ENCODE measurements at regions not wholly inside any gene's neighbourhood (a gene's known extent, or its start where the extent isn't known, plus 50 kb on each side); places are given as distances from the start of the nearest gene placed in this dataset.
A peak's percentile ranks its signal among the peaks of the same experiment; 100 is the strongest.

GRCh38 chr9:36748322-36748899 is 175.7 kb downstream of the MELK start (continued):
- TF ChIP-seq ZNF710 (CRISPR knock-in tag; IDR thresholded peaks at IDR 0.05; ENCODE audit: borderline replicate concordance) (peak; percentile 73; the same call in 1 of the 2 replicates), RNF219 (CRISPR knock-in tag; IDR thresholded peaks at IDR 0.05) (no peak), ZBTB8A (CRISPR knock-in tag; IDR thresholded peaks at IDR 0.05; ENCODE audit: borderline replicate concordance, low read depth) (no peak), REXO4 (CRISPR knock-in tag; IDR thresholded peaks at IDR 0.05; ENCODE audit: borderline replicate concordance) (no peak), ZNF556 (CRISPR knock-in tag; IDR thresholded peaks at IDR 0.05; ENCODE audit: borderline replicate concordance) (no peak), SALL2 (CRISPR knock-in tag; IDR thresholded peaks at IDR 0.05) (no peak), ZHX2 (IDR thresholded peaks at IDR 0.05; ENCODE audit: low read depth) (no peak), ZHX2 (CRISPR knock-in tag; IDR thresholded peaks at IDR 0.05; ENCODE audit: borderline replicate concordance) (no peak), ZNF569 (CRISPR knock-in tag; IDR thresholded peaks at IDR 0.05; ENCODE audit: borderline replicate concordance) (no peak), ERF (CRISPR knock-in tag; IDR thresholded peaks at IDR 0.05) (peak; percentile 76), ZNF7 (CRISPR knock-in tag; IDR thresholded peaks at IDR 0.05) (no peak), ZZZ3 (CRISPR knock-in tag; IDR thresholded peaks at IDR 0.05; ENCODE audit: borderline replicate concordance) (no peak), PHF21A (CRISPR knock-in tag; IDR thresholded peaks at IDR 0.05) (no peak), ZUFSP (CRISPR knock-in tag; IDR thresholded peaks at IDR 0.05; ENCODE audit: borderline replicate concordance) (no peak), HNF4A (CRISPR knock-in tag; IDR thresholded peaks at IDR 0.05) (no peak), RAD21 (CRISPR knock-in tag; IDR thresholded peaks at IDR 0.05) (no peak), SIX4 (CRISPR knock-in tag; IDR thresholded peaks at IDR 0.05) (peak; percentile 50; the same call in 1 of the 2 replicates), SMYD3 (CRISPR knock-in tag; IDR thresholded peaks at IDR 0.05) (no peak), DMAP1 (CRISPR knock-in tag; IDR thresholded peaks at IDR 0.05) (no peak), HOXA5 (CRISPR knock-in tag; IDR thresholded peaks at IDR 0.05) (peak; percentile 51)
